Parathyroid adenoma (tissue), 2 donors: ENCODE measurements at regions not wholly inside any gene's neighbourhood (a gene's known extent, or its start where the extent isn't known, plus 50 kb on each side); places are given as distances from the start of the nearest gene placed in this dataset.

ENCODE experiments used
- H2AFZ ChIP-seq: fragments of 300-600 bp; sonication (generic); one replicate; pipeline ENCODE4 v1.7.0; 2017; ENCODE audit warnings: antibody characterized with exemption, mild to moderate bottlenecking
- H3K27ac ChIP-seq: fragments of 300-600 bp; sonication (generic); one replicate; pipeline ENCODE4 v1.7.0; 2017
- H3K27me3 ChIP-seq: fragments of 300-600 bp; sonication (generic); one replicate; pipeline ENCODE4 v1.7.0; 2017; ENCODE audit warnings: low read length; ENCODE audit not compliant: control insufficient read depth, insufficient read depth
- H3K36me3 ChIP-seq: fragments of 300-600 bp; sonication (generic); one replicate; pipeline ENCODE4 v1.7.0; 2017; ENCODE audit warnings: low read length; ENCODE audit not compliant: control insufficient read depth, insufficient read depth
- H3K4me1 ChIP-seq: fragments of 300-600 bp; sonication (generic); one replicate; pipeline ENCODE4 v1.7.0; 2017; ENCODE audit warnings: control low read depth
- H3K4me2 ChIP-seq: fragments of 300-600 bp; sonication (generic); one replicate; pipeline ENCODE4 v1.7.0; 2017; ENCODE audit warnings: low read length
- H3K4me3 ChIP-seq: fragments of 300-600 bp; sonication (generic); one replicate; pipeline ENCODE4 v1.7.0; 2017; ENCODE audit warnings: low read depth, low read length
- H3K79me2 ChIP-seq: fragments of 300-600 bp; sonication (generic); one replicate; pipeline ENCODE4 v1.7.0; 2017; ENCODE audit warnings: control low read depth
- H3K9ac ChIP-seq: fragments of 300-600 bp; sonication (generic); one replicate; pipeline ENCODE4 v1.7.0; 2017; ENCODE audit warnings: mild to moderate bottlenecking
- H3K9me3 ChIP-seq: fragments of 300-600 bp; sonication (generic); one replicate; pipeline ENCODE4 v1.7.0; 2017; ENCODE audit warnings: low read length; ENCODE audit not compliant: control insufficient read depth
- TF ChIP-seq, protein P1 (sequence below): fragments of 300-600 bp; sonication (generic); IDR thresholded peaks from one replicate; pipeline ENCODE4 v1.7.0; 2017; ENCODE audit warnings: antibody characterized with exemption, mild to moderate bottlenecking
- donor health status: primary hyperparathyroidism.

GRCh38 chr19:28960986-28961705, 251.8 kb downstream of the UQCRFS1 start:
- H3K4me3 ChIP-seq, result no peak overlapping the region
- no peak overlapping the region for H3K4me2 ChIP-seq
- H3K36me3 ChIP-seq, result no peaks in the 10 kb centered on the region
- H3K4me1 ChIP-seq, result no peaks in the 10 kb centered on the region
- H2AFZ ChIP-seq, result no peak overlapping the region
- H3K27me3 ChIP-seq, result no peaks in the 10 kb centered on the region
- H3K27ac ChIP-seq, result no peak overlapping the region
- H3K9ac ChIP-seq, result no peak overlapping the region
- H3K79me2 ChIP-seq, result no peaks in the 10 kb centered on the region
- H3K9me3 ChIP-seq, result no peaks in the 10 kb centered on the region
- TF ChIP-seq, protein P1, sequence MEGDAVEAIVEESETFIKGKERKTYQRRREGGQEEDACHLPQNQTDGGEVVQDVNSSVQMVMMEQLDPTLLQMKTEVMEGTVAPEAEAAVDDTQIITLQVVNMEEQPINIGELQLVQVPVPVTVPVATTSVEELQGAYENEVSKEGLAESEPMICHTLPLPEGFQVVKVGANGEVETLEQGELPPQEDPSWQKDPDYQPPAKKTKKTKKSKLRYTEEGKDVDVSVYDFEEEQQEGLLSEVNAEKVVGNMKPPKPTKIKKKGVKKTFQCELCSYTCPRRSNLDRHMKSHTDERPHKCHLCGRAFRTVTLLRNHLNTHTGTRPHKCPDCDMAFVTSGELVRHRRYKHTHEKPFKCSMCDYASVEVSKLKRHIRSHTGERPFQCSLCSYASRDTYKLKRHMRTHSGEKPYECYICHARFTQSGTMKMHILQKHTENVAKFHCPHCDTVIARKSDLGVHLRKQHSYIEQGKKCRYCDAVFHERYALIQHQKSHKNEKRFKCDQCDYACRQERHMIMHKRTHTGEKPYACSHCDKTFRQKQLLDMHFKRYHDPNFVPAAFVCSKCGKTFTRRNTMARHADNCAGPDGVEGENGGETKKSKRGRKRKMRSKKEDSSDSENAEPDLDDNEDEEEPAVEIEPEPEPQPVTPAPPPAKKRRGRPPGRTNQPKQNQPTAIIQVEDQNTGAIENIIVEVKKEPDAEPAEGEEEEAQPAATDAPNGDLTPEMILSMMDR, result no peak

- H3K36me3 ChIP-seq, result no peaks in the 10 kb centered on the region
- no peak overlapping the region for H3K27ac ChIP-seq
- H3K27me3 ChIP-seq, result no peaks in the 10 kb centered on the region
- H3K9me3 ChIP-seq, result no peaks in the 10 kb centered on the region
- no peaks in the 10 kb centered on the region for H3K4me1 ChIP-seq
- H3K4me3 ChIP-seq, result no peak overlapping the region
- TF ChIP-seq, protein P1, result no peak
- H2AFZ ChIP-seq, result no peak overlapping the region
- no peaks in the 10 kb centered on the region for H3K79me2 ChIP-seq
- no peak overlapping the region for H3K9ac ChIP-seq
- no peak overlapping the region for H3K4me2 ChIP-seq
Observed at GRCh38 chr19:28960586-28960985, 252.4 kb downstream of the UQCRFS1 start.

DNA sequence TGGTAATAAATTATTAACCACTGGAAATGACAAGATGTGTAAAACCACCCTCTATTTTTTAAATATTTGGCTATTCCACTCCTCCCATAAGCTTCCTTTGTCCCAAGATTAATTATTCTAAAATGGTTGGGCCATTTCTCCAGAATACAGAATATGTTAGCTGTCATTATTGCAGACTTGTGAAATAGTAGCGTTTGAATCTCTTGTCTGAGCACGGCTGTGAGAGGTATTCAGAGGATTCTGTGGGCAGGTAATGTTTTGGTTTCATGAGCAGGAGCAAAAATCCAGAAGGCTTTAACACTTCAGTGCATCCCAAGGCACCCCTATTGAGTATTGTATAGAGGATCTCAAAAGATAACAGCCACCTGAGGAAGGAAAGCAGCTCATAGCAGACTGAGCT, 256.0 kb downstream of the UQCRFS1 start:
- Histone ChIP-seq H3K79me2 (no peaks in the 10 kb centered on the region), H3K9me3 (no peaks in the 10 kb centered on the region), H3K4me2 (no peak overlapping the region), H3K27ac (no peak overlapping the region), H3K4me1 (no peaks in the 10 kb centered on the region), H3K4me3 (no peak overlapping the region), H2AFZ (no peak overlapping the region), H3K27me3 (no peaks in the 10 kb centered on the region), H3K36me3 (no peaks in the 10 kb centered on the region), H3K9ac (no peak overlapping the region)
- TF ChIP-seq, protein P1, result no peak

- no peak overlapping the region for H3K27ac ChIP-seq
- H3K27me3 ChIP-seq, result no peaks in the 10 kb centered on the region
- no peak overlapping the region for H2AFZ ChIP-seq
- no peak overlapping the region for H3K4me2 ChIP-seq
- no peaks in the 10 kb centered on the region for H3K36me3 ChIP-seq
- H3K9ac ChIP-seq, result no peak overlapping the region
- H3K4me1 ChIP-seq, result no peaks in the 10 kb centered on the region
- TF ChIP-seq, protein P1, result no peak
- no peak overlapping the region for H3K4me3 ChIP-seq
- H3K9me3 ChIP-seq, result no peaks in the 10 kb centered on the region
- no peaks in the 10 kb centered on the region for H3K79me2 ChIP-seq
Observed at GRCh38 chr19:28956421-28956820, 256.5 kb downstream of the UQCRFS1 start.

GRCh38 chr19:28949535-28949934, 263.4 kb downstream of the UQCRFS1 start:
- Histone ChIP-seq H3K79me2 (no peaks in the 10 kb centered on the region), H3K4me1 (no peaks in the 10 kb centered on the region), H3K36me3 (no peaks in the 10 kb centered on the region), H3K9me3 (no peaks in the 10 kb centered on the region), H3K4me2 (no peak overlapping the region), H3K27me3 (no peaks in the 10 kb centered on the region), H3K27ac (no peak overlapping the region), H3K4me3 (no peak overlapping the region), H3K9ac (no peak overlapping the region), H2AFZ (no peak overlapping the region)
- TF ChIP-seq, protein P1, result no peak
